GM12891 (cell line): ENCODE measurements at regions not wholly inside any gene's neighbourhood (a gene's known extent, or its start where the extent isn't known, plus 50 kb on each side); places are given as distances from the start of the nearest gene placed in this dataset.

Experiments
- POLR2A ChIP-seq: IDR thresholded peaks from 2 replicates; pipeline ENCODE4 v1.6.1; 2011; ENCODE audit warnings: low read depth, low read length, control low read depth
- POLR2AphosphoS5 ChIP-seq: IDR thresholded peaks from 2 replicates; pipeline ENCODE4 v1.6.1; 2011; ENCODE audit warnings: low read depth, low read length, control low read depth
- POU2F2 ChIP-seq: IDR thresholded peaks from 2 replicates; pipeline ENCODE4 v1.6.1; 2011; ENCODE audit warnings: low read depth, mild to moderate bottlenecking, control low read depth, low read length, moderate library complexity
- SPI1 ChIP-seq: IDR thresholded peaks from 2 replicates; pipeline ENCODE4 v1.6.1; 2011; ENCODE audit warnings: low read depth, low read length, control low read depth

- no peak for TF ChIP-seq POLR2A
- TF ChIP-seq POU2F2, result no peak
- no peak for TF ChIP-seq SPI1
- no peak for TF ChIP-seq POLR2AphosphoS5
These were observed 2304.9 kb downstream of the PCDH9 start for GRCh38 chr13:64925284-64925683.
